ENCODE measurements at regions not wholly inside any gene's neighbourhood (a gene's known extent, or its start where the extent isn't known, plus 50 kb on each side); places are given as distances from the start of the nearest gene placed in this dataset.

DNA sequence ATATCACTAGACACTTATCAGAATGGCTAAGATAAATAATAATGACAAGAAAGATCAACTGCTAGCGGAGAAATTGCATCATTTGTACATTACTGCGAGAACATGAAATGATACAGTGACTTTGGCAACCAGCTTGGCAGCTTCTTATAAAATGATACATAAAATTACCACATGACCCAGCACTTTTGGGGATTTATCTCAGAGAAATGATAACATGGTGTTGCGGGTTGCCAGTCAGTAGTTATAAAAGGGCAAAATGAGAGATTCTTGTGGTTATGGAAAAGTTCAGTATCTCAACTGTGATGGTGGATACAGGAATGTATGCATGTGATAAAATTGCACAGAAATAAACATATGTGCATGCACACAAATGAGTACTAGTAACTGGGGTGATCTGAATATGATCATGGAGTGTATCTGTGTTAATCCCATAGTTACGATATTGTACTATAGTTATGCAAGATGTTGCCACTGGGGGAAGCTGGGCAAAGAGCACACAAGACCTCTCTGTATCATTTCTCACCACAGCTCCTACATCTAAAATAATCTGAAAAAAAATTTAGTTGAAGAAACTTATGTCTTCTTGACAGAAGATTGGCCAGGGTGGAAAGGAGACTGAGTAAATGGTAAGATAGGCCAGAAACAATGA, 128.9 kb downstream of the NXNL2 start:
- CTCF ChIA-PET: no interaction called here
- H3K9me3 Mint-ChIP-seq: no peaks in the 10 kb centered on the region
- H3K36me3 Mint-ChIP-seq (ENCODE audit: low read depth): no peaks in the 10 kb centered on the region
- no peaks in the 10 kb centered on the region for H3K4me1 Mint-ChIP-seq (ENCODE audit: low read depth)
- intact Hi-C loops (cut with micrococcal nuclease): no loop called here
- no peak for DNase-seq
- H3K4me3 Mint-ChIP-seq: no peak overlapping the region
- H3K27ac Mint-ChIP-seq: no peak overlapping the region
- peaks cover 6% of the 10 kb centered on the region for H3K27me3 Mint-ChIP-seq (ENCODE audit: low read depth)

DNA sequence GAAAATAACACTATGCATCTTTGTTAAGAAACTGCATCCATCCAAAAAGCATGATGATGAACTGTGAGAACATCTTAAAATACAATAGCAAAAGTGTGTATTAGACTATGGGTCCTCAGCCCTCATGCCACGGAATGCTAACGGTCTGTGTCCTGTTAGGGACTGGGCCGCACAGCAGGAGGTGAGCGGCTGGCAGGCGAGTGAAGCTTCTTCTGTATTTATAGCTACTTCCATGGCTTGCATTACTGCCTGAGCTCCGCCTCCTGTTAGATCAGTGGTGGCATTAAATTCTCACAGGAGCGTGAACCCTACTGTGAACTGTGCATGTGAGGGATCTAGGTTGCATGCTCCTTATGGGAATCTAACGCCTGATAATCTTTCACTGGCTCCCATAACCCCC, 129.8 kb downstream of the NXNL2 start:
- Mint-ChIP-seq H3K4me3 (no peak overlapping the region), H3K27ac (no peak overlapping the region), H3K9me3 (no peaks in the 10 kb centered on the region), H3K4me1 (ENCODE audit: low read depth) (no peaks in the 10 kb centered on the region), H3K36me3 (ENCODE audit: low read depth) (no peaks in the 10 kb centered on the region), H3K27me3 (ENCODE audit: low read depth) (peaks cover 9% of the 10 kb centered on the region)
- no peak for DNase-seq
- CTCF ChIA-PET: no interaction called here
- intact Hi-C loops (cut with micrococcal nuclease): no loop called here

DNA sequence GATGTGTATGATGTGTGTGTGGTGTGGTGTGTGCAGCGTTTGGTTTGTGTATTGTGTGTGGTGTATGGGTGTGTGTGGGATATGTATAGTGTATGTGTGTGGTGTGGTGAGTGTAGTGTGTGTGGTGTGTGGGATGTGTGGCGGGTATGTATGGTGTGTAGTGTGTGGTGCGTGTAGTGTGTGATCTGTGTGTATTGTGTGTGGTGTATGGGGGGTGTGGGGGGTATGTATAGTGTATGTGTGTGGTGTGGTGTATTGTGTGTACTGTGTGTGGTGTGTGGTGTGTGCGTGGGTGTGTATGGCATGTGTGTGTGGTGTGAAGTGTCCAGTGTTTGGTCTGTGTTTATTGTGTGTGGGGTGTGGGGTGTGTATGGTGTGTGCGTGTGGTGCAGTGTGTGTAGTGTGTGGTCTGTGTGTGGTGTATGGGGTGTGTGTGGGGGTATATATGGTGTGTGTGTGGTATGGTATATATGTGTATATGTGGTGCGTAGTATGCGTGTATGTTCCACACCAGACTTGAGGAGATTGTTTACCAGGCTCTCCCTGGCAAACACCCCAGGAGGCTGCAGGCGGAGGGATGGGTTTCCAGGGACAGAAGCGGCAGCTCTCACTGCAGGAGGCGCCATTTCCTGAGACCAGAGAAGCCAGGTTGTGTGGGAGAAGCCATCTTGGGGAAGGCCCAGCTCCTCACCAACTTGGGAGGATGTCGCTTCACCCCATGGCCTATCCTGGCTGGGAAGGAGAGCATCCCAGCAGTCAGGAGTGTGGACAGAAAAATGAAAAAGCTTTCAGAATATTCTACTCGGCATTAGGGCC, 138.1 kb downstream of the NXNL2 start:
- Mint-ChIP-seq H3K27ac (no peak overlapping the region), H3K27me3 (ENCODE audit: low read depth) (peaks cover 5% of the 10 kb centered on the region), H3K9me3 (no peaks in the 10 kb centered on the region), H3K4me1 (ENCODE audit: low read depth) (no peaks in the 10 kb centered on the region), H3K4me3 (no peak overlapping the region), H3K36me3 (ENCODE audit: low read depth) (no peaks in the 10 kb centered on the region)
- DNase-seq: no peak
- intact Hi-C loops (cut with micrococcal nuclease): no loop called here
- CTCF ChIA-PET: interaction anchor here (0.5 kb wide), 1 partner anchor 388 kb away, joined by 3 read pairs; no protein-coding TSS in a partner anchor

DNA sequence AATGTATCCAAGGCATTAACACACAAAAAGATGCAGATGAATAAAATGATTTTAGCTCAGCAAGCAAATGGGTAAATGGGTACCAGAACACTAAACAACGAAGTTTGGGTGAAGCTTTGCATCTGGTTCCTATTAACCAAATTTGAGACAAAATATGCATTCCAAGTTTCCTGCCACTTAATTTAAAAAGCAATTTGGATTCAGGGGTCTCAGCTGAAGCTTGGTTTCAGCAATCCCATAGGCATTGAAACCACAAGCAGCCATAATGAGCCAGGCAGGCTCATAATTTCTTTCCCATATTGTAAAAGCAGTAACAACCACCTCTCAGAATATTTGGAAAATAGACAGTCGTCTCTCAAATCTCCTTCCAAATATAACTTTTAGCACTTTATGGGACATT, 138.9 kb downstream of the NXNL2 start:
- Mint-ChIP-seq H3K27me3 (ENCODE audit: low read depth) (peaks cover 5% of the 10 kb centered on the region), H3K4me1 (ENCODE audit: low read depth) (no peaks in the 10 kb centered on the region), H3K4me3 (no peak overlapping the region), H3K27ac (no peak overlapping the region), H3K36me3 (ENCODE audit: low read depth) (no peaks in the 10 kb centered on the region), H3K9me3 (no peaks in the 10 kb centered on the region)
- intact Hi-C loops (cut with micrococcal nuclease): no loop called here
- CTCF ChIA-PET: interaction anchor here (0.5 kb wide), 1 partner anchor 389 kb away, joined by 3 read pairs; no protein-coding TSS in a partner anchor
- no peak for DNase-seq

DNA sequence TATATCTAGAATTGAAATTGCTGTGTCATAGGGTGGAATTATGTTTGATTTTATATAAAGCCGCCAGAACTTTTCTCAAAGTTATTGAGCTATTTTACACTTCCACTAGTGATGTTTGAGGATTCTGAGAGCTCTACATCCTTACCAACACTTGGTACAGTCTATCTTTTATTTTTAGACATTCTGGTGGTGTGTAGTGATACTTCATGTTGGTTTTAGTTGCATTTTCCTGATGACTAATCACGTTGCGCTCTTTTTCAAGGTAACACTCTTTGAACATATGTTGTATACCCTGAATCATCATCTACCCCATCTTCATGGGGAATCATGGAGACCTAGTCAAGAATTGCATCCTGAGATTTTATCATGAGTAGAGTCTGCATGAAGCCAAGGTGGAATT, 141.7 kb downstream of the NXNL2 start:
- CTCF ChIA-PET: no interaction called here
- intact Hi-C loops (cut with micrococcal nuclease): no loop called here
- H3K9me3 Mint-ChIP-seq: no peaks in the 10 kb centered on the region

DNA sequence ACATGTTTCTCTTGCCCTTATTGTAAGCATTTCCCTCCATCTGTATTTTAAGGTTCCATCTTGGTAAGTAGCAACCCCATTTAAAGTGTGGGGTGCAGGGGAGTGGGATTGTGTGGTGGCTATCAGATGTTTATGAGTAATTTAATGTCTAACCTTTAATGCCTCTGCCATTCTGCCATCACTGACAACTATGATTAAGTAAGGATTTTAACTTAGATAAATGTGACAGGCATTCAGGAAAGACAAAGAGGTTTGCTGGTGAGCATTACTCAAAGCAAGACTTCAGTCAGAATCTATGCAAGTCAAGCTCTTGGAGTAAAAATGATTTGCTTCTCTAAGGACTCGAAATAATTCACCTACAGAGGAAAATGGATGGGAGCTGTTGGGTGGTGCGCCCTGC, 143.0 kb downstream of the NXNL2 start:
- Mint-ChIP-seq H3K4me3 (no peak overlapping the region), H3K4me1 (ENCODE audit: low read depth) (no peaks in the 10 kb centered on the region), H3K36me3 (ENCODE audit: low read depth) (no peaks in the 10 kb centered on the region), H3K9me3 (no peaks in the 10 kb centered on the region), H3K27ac (no peak overlapping the region), H3K27me3 (ENCODE audit: low read depth) (peaks cover 2% of the 10 kb centered on the region)
- CTCF ChIA-PET: interaction anchor here (0.7 kb wide), 1 partner anchor 411 kb away, joined by 3 read pairs; no protein-coding TSS in a partner anchor
- no peak for DNase-seq
- intact Hi-C loops (cut with micrococcal nuclease): no loop called here

More for the DNA sequence above, 141.7 kb downstream of the NXNL2 start:
- no peak overlapping the region for H3K4me3 Mint-ChIP-seq
- no peak overlapping the region for H3K27ac Mint-ChIP-seq
- no peak for DNase-seq
- peaks cover 2% of the 10 kb centered on the region for H3K27me3 Mint-ChIP-seq (ENCODE audit: low read depth)
- H3K36me3 Mint-ChIP-seq (ENCODE audit: low read depth): no peaks in the 10 kb centered on the region
- H3K4me1 Mint-ChIP-seq (ENCODE audit: low read depth): no peaks in the 10 kb centered on the region

DNA sequence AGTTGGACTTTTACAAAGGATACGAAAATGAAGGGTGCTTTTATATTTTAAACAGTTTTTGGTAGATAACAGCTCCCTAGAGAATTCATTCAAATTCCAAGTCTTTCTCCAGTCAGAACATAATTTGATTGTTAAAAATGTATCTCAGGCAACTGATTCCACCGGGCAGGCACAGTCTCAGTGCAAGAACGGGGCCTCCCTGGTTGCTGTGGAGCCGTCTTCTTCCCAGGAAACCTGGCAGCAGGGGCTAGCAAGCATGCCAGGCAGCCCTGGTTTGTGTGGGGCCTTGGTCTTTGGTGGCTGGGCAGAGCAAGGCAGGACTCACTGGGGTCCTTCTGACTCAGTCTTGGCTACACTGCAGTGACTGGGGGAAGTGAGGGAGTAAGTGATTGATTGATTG, 143.5 kb downstream of the NXNL2 start:
- no peak for DNase-seq
- Mint-ChIP-seq H3K27ac (no peak overlapping the region), H3K4me1 (ENCODE audit: low read depth) (no peaks in the 10 kb centered on the region), H3K9me3 (no peaks in the 10 kb centered on the region), H3K36me3 (ENCODE audit: low read depth) (no peaks in the 10 kb centered on the region), H3K27me3 (ENCODE audit: low read depth) (peaks cover 2% of the 10 kb centered on the region), H3K4me3 (no peak overlapping the region)
- intact Hi-C loops (cut with micrococcal nuclease): no loop called here
- CTCF ChIA-PET: interaction anchor here (0.7 kb wide), 1 partner anchor 411 kb away, joined by 3 read pairs; no protein-coding TSS in a partner anchor

DNA sequence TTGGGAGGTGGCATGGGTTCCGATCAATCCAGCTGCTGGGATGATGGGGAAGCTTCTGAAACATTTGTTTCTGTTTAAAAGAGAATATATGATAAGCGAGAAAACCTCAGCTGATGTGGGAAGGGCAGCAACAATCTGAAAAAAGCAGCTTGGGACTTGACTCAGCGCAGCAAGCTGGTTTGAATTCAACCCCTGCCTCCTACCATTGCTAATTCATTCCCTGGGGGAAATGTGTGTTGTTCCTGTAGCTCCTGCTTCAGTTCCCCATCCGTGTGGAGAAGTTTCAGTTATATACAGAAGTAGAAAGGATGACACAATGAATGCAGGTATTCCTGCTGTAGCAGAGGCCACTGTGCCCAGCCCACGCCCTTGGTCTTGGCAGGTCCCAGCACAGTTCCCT, 145.1 kb downstream of the NXNL2 start:
- no peaks in the 10 kb centered on the region for H3K9me3 Mint-ChIP-seq
- no peaks in the 10 kb centered on the region for H3K4me1 Mint-ChIP-seq (ENCODE audit: low read depth)
- no peak overlapping the region for H3K27ac Mint-ChIP-seq
- no peak for DNase-seq
- CTCF ChIA-PET: no interaction called here
- H3K27me3 Mint-ChIP-seq (ENCODE audit: low read depth): peaks cover 2% of the 10 kb centered on the region
- intact Hi-C loops (cut with micrococcal nuclease): no loop called here
- no peaks in the 10 kb centered on the region for H3K36me3 Mint-ChIP-seq (ENCODE audit: low read depth)
- H3K4me3 Mint-ChIP-seq: no peak overlapping the region

DNA sequence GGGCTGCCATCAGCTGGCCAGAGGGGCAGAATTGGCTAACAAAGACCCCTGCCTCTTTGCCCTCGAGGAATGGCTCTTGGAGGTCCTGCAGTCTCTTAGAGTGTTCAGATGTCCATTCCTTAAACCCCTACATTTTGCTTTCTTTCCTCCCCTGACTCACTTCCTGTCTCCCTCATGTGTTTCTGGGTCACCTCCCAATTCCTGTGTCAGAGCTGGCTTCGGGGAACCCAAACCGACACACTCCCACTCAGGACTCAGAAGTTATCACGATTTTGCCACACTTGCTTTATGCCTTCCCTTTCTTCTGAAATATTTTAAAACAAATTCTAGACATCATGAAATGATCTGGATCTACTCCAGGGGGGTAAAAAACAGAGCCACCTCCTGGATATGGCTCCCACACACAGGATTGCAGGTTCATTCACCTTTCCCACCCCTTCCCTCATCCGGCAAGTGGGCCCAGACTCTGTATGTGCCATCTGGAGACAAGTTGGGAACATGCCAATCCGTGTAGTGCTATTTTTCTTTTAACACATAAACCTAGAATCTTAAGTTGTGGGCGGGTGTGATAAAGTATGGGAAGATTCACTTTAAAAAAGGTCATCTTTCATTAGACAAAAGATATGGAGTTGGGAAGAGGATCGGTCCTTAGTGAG, 145.7 kb downstream of the NXNL2 start:
- no peak overlapping the region for H3K4me3 Mint-ChIP-seq
- intact Hi-C loops (cut with micrococcal nuclease): no loop called here
- no peaks in the 10 kb centered on the region for H3K36me3 Mint-ChIP-seq (ENCODE audit: low read depth)
- CTCF ChIA-PET: no interaction called here
- no peak overlapping the region for H3K27ac Mint-ChIP-seq
- H3K27me3 Mint-ChIP-seq (ENCODE audit: low read depth): no peaks in the 10 kb centered on the region
- no peak for DNase-seq
- no peaks in the 10 kb centered on the region for H3K4me1 Mint-ChIP-seq (ENCODE audit: low read depth)
- no peaks in the 10 kb centered on the region for H3K9me3 Mint-ChIP-seq

DNA sequence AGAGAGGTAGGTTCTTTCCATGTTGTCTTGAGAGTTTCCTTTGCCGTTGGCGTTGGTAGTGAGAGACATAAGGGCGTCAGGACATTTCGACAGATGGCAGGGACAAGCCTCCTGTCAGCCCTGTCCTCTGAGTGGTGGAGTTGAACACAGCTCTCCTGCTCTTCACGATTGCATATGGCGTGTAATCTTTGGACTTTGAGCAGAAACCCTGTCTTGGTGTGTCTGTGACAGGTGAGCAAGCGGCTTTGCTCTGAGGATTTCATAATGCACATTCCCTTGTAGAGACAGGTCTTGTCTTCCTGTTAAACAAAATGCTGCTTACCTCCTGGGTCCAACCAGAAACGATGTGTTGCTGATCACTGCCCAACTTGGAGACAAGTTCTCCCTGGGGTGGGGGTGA, 146.5 kb downstream of the NXNL2 start:
- Mint-ChIP-seq H3K9me3 (no peaks in the 10 kb centered on the region), H3K27ac (no peak overlapping the region), H3K36me3 (ENCODE audit: low read depth) (no peaks in the 10 kb centered on the region), H3K27me3 (ENCODE audit: low read depth) (no peaks in the 10 kb centered on the region), H3K4me3 (no peak overlapping the region), H3K4me1 (ENCODE audit: low read depth) (no peaks in the 10 kb centered on the region)
- DNase-seq: no peak
- intact Hi-C loops (cut with micrococcal nuclease): no loop called here
- CTCF ChIA-PET: no interaction called here

DNA sequence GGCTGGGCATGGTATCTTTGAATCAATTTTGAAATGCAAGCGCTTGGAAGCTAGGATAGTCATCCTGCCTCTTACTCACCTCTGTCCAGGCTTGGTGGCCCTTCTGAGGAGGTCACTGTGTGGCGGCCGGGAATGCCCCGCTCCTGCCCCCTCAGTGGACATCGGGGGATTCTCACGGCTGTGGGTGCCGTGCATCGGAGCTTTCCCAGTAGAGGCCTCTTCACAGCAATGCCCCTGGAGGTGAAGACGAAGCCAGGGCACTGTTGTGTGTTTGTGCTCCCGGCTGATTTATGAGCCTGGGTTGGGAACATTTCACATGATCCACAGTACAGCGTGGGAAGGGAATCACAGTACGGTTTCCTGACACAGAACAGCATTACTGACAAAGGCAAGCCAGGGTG, 147.5 kb downstream of the NXNL2 start:
- intact Hi-C loops (cut with micrococcal nuclease): no loop called here
- no peak overlapping the region for H3K27ac Mint-ChIP-seq
- H3K4me1 Mint-ChIP-seq (ENCODE audit: low read depth): no peaks in the 10 kb centered on the region
- H3K9me3 Mint-ChIP-seq: no peaks in the 10 kb centered on the region
- H3K36me3 Mint-ChIP-seq (ENCODE audit: low read depth): no peaks in the 10 kb centered on the region
- CTCF ChIA-PET: no interaction called here
- no peaks in the 10 kb centered on the region for H3K27me3 Mint-ChIP-seq (ENCODE audit: low read depth)
- DNase-seq: no peak
- no peak overlapping the region for H3K4me3 Mint-ChIP-seq

DNA sequence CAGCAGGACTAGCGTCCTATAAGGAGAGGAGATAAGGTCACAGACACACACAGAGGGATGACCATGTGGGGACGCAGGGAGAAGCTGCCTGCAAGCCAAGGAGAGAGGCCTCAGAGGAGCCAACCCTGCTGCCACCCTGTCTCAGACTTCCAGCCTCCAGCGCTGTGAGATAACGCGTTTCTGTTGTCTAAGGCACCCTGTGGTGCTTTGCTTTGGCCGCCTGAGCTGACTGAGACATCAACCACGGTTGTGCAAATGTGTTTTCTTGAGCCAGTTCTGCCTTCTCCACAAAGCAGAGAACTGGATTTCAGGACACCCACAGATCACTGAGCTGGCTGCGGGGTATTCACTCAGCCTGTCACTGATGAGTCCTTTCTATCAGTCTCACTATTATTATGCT, 149.1 kb downstream of the NXNL2 start:
- no peak overlapping the region for H3K4me3 Mint-ChIP-seq
- DNase-seq: no peak
- no peaks in the 10 kb centered on the region for H3K27me3 Mint-ChIP-seq (ENCODE audit: low read depth)
- no peak overlapping the region for H3K27ac Mint-ChIP-seq
- H3K36me3 Mint-ChIP-seq (ENCODE audit: low read depth): no peaks in the 10 kb centered on the region
- CTCF ChIA-PET: interaction anchor here (0.6 kb wide), 1 partner anchor 1579 kb away, joined by 3 read pairs; no protein-coding TSS in a partner anchor
- H3K9me3 Mint-ChIP-seq: no peaks in the 10 kb centered on the region
- intact Hi-C loops (cut with micrococcal nuclease): no loop called here
- no peaks in the 10 kb centered on the region for H3K4me1 Mint-ChIP-seq (ENCODE audit: low read depth)
